GM10248 (cell line): ENCODE measurements at regions not wholly inside any gene's neighbourhood (a gene's known extent, or its start where the extent isn't known, plus 50 kb on each side); places are given as distances from the start of the nearest gene placed in this dataset.

Experiments used
- CTCF ChIA-PET: fragments of 300-600 bp; sonication (Branson Sonifier 250); formaldehyde crosslinking; extraction: SDS; loops from one replicate; lab custom pipeline; 2021; ENCODE audit warnings: antibody characterized with exemption; lab: Yijun Ruan, JAX
- POLR2A ChIA-PET: fragments of 350-650 bp; sonication (Branson Sonifier 250); formaldehyde crosslinking; extraction: SDS; loops from one replicate; lab custom pipeline; 2020; ENCODE audit warnings: antibody characterized with exemption; lab: Yijun Ruan, JAX
- DNase-seq: peaks from one replicate; pipeline ENCODE4 v3.0.0; 2012; ENCODE audit errors: extremely low spot score
- CTCF ChIP-seq: IDR thresholded peaks from 2 replicates; pipeline ENCODE4 v1.5.1; 2012; ENCODE audit warnings: mild to moderate bottlenecking, low read depth; ENCODE audit errors: extremely low read depth, missing control alignments, control extremely low read depth

DNA sequence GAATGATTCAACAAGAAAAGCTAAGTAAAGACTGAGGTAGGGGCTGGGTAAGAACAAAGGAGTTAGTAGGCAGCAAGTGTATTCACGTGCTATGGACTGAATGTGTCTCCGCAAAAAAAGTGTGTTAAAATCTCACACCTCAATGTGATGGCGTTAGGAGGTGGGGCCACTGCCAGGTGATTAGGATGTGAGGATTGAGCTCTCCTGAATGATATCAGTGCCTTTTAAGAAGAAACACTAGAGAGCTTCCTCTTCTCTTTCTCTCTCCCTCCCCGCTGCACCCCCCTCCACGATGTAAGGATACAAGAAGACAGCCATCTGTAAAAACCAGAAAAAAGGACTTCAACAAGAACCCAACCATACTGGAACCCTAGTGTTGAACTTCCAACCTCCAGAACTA, 396.1 kb upstream of the PLXNA2 start:
- POLR2A ChIA-PET = no interaction called here
- no peak for TF ChIP-seq CTCF
- CTCF ChIA-PET = interaction anchor here (1.3 kb wide), 2 partner anchors 12 to 16 kb away, joined by 3 to 4 read pairs; no protein-coding TSS in a partner anchor
- DNase-seq = no peak

- TF ChIP-seq CTCF = no peak
- ChIA-PET POLR2A (no interaction called here), CTCF (no interaction called here)
- DNase-seq = no peak
Measured at GRCh38 chr1:208641579-208642280, 397.5 kb upstream of the PLXNA2 start.

- DNase-seq = no peak
- ChIA-PET POLR2A (no interaction called here), CTCF (interaction anchor here (0.9 kb wide), 1 partner anchor 9 kb away, joined by 3 read pairs; no protein-coding TSS in a partner anchor)
- TF ChIP-seq CTCF = no peak
Measured at GRCh38 chr1:208643005-208643597, 398.9 kb upstream of the PLXNA2 start.

DNA sequence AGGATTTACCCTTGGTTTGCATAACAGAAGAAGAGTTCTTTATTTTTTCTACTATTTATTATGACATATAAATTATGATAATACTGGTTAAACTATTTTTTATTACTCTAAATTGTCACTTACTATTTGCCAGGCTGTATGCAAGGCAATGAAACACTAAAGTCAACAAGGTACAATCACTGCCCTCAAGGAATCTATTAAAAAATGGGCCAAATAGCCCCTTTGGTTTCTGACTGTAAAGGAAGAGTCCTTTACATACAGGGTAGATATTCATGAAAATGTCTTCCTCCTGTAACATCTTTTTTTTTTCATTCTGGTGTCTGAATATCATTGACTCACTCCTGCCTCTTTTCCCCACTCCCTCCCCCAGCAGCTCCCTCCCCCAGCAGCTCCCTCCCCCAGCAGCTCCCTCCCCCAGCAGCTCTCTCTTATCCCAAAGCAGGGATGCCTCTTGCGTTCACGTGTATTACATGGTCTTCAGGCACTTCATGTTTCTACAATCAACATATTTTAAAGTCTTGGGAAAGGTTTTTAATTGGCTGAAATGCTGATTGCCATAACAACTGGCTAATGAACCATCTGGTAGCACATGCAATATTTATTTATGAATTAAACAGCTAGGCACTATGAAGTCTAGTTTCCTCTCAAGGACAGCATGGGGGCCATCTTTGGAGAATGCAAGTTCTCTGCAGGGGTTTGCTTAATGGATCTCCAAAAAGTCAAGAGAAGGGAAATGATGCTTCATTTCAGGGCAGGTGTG, 400.4 kb upstream of the PLXNA2 start:
- no peak for DNase-seq
- CTCF ChIA-PET = interaction anchor here (1.8 kb wide), 1 partner anchor 563 kb away, joined by 7 read pairs; no protein-coding TSS in a partner anchor

DNA sequence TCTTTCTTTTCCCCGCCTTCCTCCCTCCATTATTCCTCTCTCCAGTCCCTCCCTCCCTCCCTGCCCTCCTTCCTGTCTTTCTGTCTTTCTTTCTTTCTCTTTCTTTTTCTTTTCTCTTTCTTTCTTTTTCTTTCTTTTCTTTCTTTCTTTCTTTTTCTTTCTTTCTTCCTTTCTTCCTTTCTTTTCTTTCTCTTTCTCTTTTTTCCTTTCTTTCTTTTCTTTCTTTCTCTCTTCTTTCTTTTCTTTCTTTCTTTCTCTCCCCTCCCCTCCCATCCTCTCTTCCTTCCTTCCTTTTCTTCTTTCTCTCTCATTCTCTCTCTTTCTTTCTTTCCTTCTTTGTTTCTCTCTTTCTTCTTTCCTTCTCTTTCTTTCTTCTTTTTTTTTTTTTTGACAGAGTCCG, 402.2 kb upstream of the PLXNA2 start:
- POLR2A ChIA-PET = no interaction called here
- TF ChIP-seq CTCF = no peak
- CTCF ChIA-PET = interaction anchor here (0.7 to 1.8 kb wide), 2 partner anchors 13 to 561 kb away, joined by 3 to 7 read pairs; no protein-coding TSS in a partner anchor
- no peak for DNase-seq

More for the DNA sequence above, 400.4 kb upstream of the PLXNA2 start:
- no peak for TF ChIP-seq CTCF
- POLR2A ChIA-PET = no interaction called here

DNA sequence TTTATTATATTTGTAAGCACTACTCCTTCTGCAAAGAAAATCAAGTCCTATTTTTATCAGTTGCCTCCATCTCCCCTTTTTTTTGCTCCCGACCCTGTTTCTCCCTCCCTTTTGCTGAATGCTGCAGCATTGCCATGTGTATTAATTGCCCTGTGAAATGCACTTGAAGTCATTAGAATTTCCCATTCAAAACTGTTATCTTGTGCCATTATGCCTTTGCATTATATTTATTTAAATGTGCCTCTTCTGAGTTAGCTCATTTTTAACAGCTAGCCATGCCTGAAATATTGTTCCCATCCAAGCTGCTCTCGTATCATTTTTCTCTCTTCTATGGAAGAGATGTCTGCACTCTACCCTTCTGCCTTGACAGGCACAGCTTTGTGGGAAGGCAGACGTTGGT, 404.0 kb upstream of the PLXNA2 start:
- no peak for TF ChIP-seq CTCF
- CTCF ChIA-PET = interaction anchor here (0.9 to 2.6 kb wide), 4 partner anchors 10 to 601 kb away, joined by 3 to 17 read pairs (median 5); no protein-coding TSS in a partner anchor
- DNase-seq = no peak
- POLR2A ChIA-PET = no interaction called here
